22Rv1 (cell line): ENCODE measurements at regions not wholly inside any gene's neighbourhood (a gene's known extent, or its start where the extent isn't known, plus 50 kb on each side); places are given as distances from the start of the nearest gene placed in this dataset.
"Not testable (repeated sequence)": the region's sequence is repeated elsewhere in the genome, so short reads cannot be mapped to it uniquely, and the experiment has no call there.

Experiments
- H3K27ac ChIP-seq: fragments of 450-650 bp; 2 replicates; pipeline ENCODE4 v1.5.1; 2017
- CTCF ChIP-seq: fragments of 450-650 bp; IDR thresholded peaks from 2 replicates; pipeline ENCODE4 v1.5.1; 2017; ENCODE audit warnings: mild to moderate bottlenecking
- ZFX ChIP-seq: fragments of 450-650 bp; IDR thresholded peaks from 2 replicates; pipeline ENCODE4 v1.6.1; 2017; ENCODE audit warnings: antibody characterized with exemption, borderline replicate concordance

DNA sequence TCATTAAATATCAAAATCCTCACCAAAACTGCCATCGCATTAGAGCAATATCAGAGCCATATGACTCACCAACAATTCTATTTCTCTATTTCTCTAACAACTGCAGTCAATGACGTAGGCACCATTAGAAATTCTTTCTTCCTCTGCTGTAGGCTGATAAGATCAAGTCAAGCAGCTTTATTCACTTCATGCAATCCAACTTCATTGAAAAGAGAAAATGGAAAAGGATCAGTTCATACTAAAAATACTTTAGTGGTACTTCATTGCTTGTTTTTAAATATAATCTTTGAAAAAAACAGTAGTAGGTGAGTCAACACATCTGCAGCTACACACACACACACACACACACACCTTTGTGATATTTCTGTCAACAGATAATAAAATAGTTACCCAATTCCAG is 345.3 kb upstream of the TENM3 start:
- TF ChIP-seq CTCF: no peak
- no peak for TF ChIP-seq ZFX
- no peak overlapping the region for H3K27ac ChIP-seq

- H3K27ac ChIP-seq: not testable (repeated sequence)
Measured at GRCh38 chr4:181902404-181902803, 340.8 kb upstream of the TENM3 start.

DNA sequence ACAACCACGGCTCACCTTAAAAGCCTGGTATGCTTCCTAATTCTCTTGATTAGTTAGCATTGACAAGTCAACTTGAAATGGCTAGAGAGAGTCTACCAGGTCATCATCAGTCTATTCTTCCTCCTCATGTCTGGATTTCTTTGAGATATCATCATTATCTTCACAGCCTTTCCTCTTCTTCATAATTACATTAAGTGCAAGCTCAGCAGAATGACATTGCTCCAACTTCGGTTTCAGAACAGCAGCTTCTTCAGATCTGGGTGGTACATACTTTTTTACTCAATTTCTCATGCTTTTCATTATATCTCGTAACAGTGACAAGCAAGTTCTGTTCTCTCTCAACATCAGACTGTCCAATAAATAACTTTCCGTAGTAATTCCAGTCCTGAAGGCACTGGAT is 337.5 kb upstream of the TENM3 start:
- TF ChIP-seq ZFX (no peak), CTCF (no peak)
- no peak overlapping the region for H3K27ac ChIP-seq

GRCh38 chr4:181908168-181908567 is 335.0 kb upstream of the TENM3 start:
- TF ChIP-seq ZFX (no peak), CTCF (no peak)
- H3K27ac ChIP-seq: no peak overlapping the region

GRCh38 chr4:181909368-181909767 is 333.8 kb upstream of the TENM3 start:
- H3K27ac ChIP-seq: no peak overlapping the region
- TF ChIP-seq ZFX (no peak), CTCF (no peak)

DNA sequence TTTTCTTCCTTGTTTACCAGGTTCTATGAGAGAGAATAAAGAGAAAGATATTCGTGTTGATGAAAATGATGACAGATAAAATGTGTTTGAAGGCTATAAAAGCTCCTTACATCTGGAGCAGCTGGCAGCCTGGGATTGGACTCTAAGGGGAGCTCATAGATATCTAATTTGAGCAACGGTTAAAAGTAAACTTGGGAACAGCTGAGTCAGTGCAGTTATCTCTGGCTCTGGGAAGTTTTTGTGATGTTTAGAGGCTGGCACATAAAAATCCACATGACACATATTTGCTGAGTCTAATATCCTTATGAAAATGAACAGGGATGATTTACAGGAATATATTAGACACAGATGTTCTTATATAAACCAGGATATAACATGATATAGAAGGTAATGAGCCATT is 331.8 kb upstream of the TENM3 start:
- TF ChIP-seq ZFX: no peak
- TF ChIP-seq CTCF: no peak
- no peak overlapping the region for H3K27ac ChIP-seq

GRCh38 chr4:181933471-181933870 is 309.7 kb upstream of the TENM3 start:
- no peak for TF ChIP-seq ZFX
- no peak for TF ChIP-seq CTCF
- H3K27ac ChIP-seq: no peak overlapping the region

GRCh38 chr4:181938631-181939030 is 304.6 kb upstream of the TENM3 start:
- no peak for TF ChIP-seq CTCF
- no peak for TF ChIP-seq ZFX
- H3K27ac ChIP-seq: no peak overlapping the region
